ENCODE measurements at regions not wholly inside any gene's neighbourhood (a gene's known extent, or its start where the extent isn't known, plus 50 kb on each side); places are given as distances from the start of the nearest gene placed in this dataset.

DNA sequence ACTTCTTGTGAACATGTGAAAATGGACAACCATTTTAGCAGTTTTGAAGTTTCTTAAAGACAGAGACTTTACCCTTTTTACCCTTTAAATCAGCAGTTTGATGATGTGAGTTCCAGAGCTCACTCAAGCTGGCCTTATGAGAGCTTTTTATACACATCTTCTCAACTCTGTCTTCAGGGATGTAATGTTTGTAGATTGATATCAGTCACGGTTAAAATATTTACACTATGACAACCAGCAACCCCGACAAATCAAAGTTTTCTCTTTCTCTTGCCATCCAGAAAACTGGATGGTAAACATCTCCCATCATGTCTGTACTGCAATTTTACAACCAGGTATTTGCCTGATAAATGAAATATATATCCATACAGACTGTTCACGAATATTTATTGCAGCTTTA, 233.4 kb upstream of the ST8SIA4 start:
- Histone ChIP-seq H3K36me3 (ENCODE audit: control insufficient read depth in 2 of 2, extremely low read depth in 1 of 2, insufficient read depth in 2 of 2, low read length in 2 of 2) (no peaks in the 10 kb centered on the region), H2AFZ (ENCODE audit: low read depth, low read length) (no peak overlapping the region), H3K4me1 (ENCODE audit: control insufficient read depth, extremely low read depth, insufficient read depth, low read length) (no peaks in the 10 kb centered on the region), H3K9me3 (replicated peaks; ENCODE audit: control insufficient read depth, insufficient read depth, low read length) (no peaks in the 10 kb centered on the region), H3K27ac (ENCODE audit: insufficient read depth, low read depth, low read length) (no peak overlapping the region), H3K79me2 (ENCODE audit: control insufficient read depth, insufficient read depth, low read length) (no peaks in the 10 kb centered on the region), H3K9ac (replicated peaks; ENCODE audit: extremely low read depth, insufficient read depth, low read length) (no peak overlapping the region), H3K9me1 (replicated peaks; ENCODE audit: control insufficient read depth, extremely low read depth, insufficient read depth, low read length) (no peaks in the 10 kb centered on the region), H3K4me3 (replicated peaks in 1 of 3; ENCODE audit: insufficient read depth in 1 of 3, low read depth in 1 of 3, low read length in 3 of 3) (no peak overlapping the region), H4K20me1 (replicated peaks; ENCODE audit: control insufficient read depth, extremely low read depth, insufficient read depth, low read length) (no peaks in the 10 kb centered on the region), H3K27me3 (ENCODE audit: control insufficient read depth in 2 of 2, insufficient read depth in 2 of 2, low read length in 2 of 2) (no peaks in the 10 kb centered on the region), H3K4me2 (ENCODE audit: insufficient read depth, low read length) (no peak overlapping the region)
- BruUV-seq (replicated peaks) = no TSS peak
- no peak for TF ChIP-seq POLR2AphosphoS5 (IDR thresholded peaks at IDR 0.05; ENCODE audit: insufficient read depth, low read depth, low read length)
- TF ChIP-seq, protein P1, sequence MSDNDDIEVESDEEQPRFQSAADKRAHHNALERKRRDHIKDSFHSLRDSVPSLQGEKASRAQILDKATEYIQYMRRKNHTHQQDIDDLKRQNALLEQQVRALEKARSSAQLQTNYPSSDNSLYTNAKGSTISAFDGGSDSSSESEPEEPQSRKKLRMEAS (IDR thresholded peaks at IDR 0.05; ENCODE audit: insufficient read depth, insufficient read length) = no peak
- no peak for TF ChIP-seq JUN (IDR thresholded peaks at IDR 0.05; ENCODE audit: borderline replicate concordance, insufficient read depth, insufficient read length, low read depth)
- TF ChIP-seq MYC (IDR thresholded peaks at IDR 0.05; ENCODE audit: low read depth, low read length) = no peak
- no peak for TF ChIP-seq FOS (IDR thresholded peaks at IDR 0.05; ENCODE audit: borderline replicate concordance, insufficient read depth, low read length)
- TF ChIP-seq GATA2 (IDR thresholded peaks at IDR 0.05; ENCODE audit: insufficient read depth, insufficient read length, low read depth, low read length) = no peak
- no peak for TF ChIP-seq POLR2A (IDR thresholded peaks at IDR 0.05; ENCODE audit: low read depth, low read length)
- dilution Hi-C loops (cut with MboI; ENCODE audit: extremely low pct_ligation_motif_present, low sequenced_read_pairs) = no loop called here
- POLR2A ChIA-PET = no interaction called here
- CTCF ChIA-PET = no interaction called here
- no peak for DNase-seq (ENCODE audit: low read depth, low spot score)
- FAIRE-seq = no peak
- intact Hi-C loops (cut with micrococcal nuclease) = no loop called here

DNA sequence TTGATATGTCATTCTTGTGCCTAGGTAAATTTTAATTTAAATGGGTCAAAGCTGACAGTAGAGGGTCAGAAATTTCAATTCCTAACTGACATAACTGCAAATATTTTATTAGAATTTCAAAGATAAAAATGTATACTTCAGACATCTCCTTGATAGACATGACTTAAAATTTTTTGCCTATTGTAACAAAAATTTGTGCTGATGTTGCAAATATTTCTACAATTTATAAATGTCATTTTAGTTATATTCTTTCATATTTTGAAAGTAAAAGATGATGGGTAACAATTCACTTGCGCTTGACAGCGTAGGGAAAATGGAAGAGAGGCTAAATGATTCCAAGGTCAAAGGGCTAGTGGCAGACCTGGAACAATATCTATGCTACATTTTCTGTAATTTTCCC, 220.3 kb upstream of the ST8SIA4 start:
- Histone ChIP-seq H3K4me2 (ENCODE audit: insufficient read depth, low read length) (no peak overlapping the region), H3K9ac (replicated peaks; ENCODE audit: extremely low read depth, insufficient read depth, low read length) (no peak overlapping the region), H3K27ac (ENCODE audit: insufficient read depth, low read depth, low read length) (no peak overlapping the region), H2AFZ (ENCODE audit: low read depth, low read length) (no peak overlapping the region), H3K9me3 (replicated peaks; ENCODE audit: control insufficient read depth, insufficient read depth, low read length) (no peaks in the 10 kb centered on the region), H3K4me1 (ENCODE audit: control insufficient read depth, extremely low read depth, insufficient read depth, low read length) (no peaks in the 10 kb centered on the region), H3K27me3 (ENCODE audit: control insufficient read depth in 2 of 2, insufficient read depth in 2 of 2, low read length in 2 of 2) (no peaks in the 10 kb centered on the region), H4K20me1 (replicated peaks; ENCODE audit: control insufficient read depth, extremely low read depth, insufficient read depth, low read length) (no peaks in the 10 kb centered on the region), H3K79me2 (ENCODE audit: control insufficient read depth, insufficient read depth, low read length) (no peaks in the 10 kb centered on the region), H3K9me1 (replicated peaks; ENCODE audit: control insufficient read depth, extremely low read depth, insufficient read depth, low read length) (no peaks in the 10 kb centered on the region), H3K4me3 (replicated peaks in 1 of 3; ENCODE audit: insufficient read depth in 1 of 3, low read depth in 1 of 3, low read length in 3 of 3) (no peak overlapping the region), H3K36me3 (ENCODE audit: control insufficient read depth in 2 of 2, extremely low read depth in 1 of 2, insufficient read depth in 2 of 2, low read length in 2 of 2) (no peaks in the 10 kb centered on the region)
- no TSS peak for BruUV-seq (replicated peaks)
- dilution Hi-C loops (cut with MboI; ENCODE audit: extremely low pct_ligation_motif_present, low sequenced_read_pairs) (no loop called here), intact Hi-C loops (cut with micrococcal nuclease) (no loop called here)
- DNase-seq (ENCODE audit: low read depth, low spot score) = no peak
- no peak for FAIRE-seq
- ChIA-PET CTCF (no interaction called here), POLR2A (no interaction called here)
- TF ChIP-seq EZH2 (IDR thresholded peaks at IDR 0.05; ENCODE audit: borderline replicate concordance, low read depth, low read length, severe bottlenecking) (no peak), JUN (IDR thresholded peaks at IDR 0.05; ENCODE audit: borderline replicate concordance, insufficient read depth, insufficient read length, low read depth) (no peak), POLR2AphosphoS5 (IDR thresholded peaks at IDR 0.05; ENCODE audit: insufficient read depth, low read depth, low read length) (no peak)
